ENCODE measurements at regions not wholly inside any gene's neighbourhood (a gene's known extent, or its start where the extent isn't known, plus 50 kb on each side); places are given as distances from the start of the nearest gene placed in this dataset.

DNA sequence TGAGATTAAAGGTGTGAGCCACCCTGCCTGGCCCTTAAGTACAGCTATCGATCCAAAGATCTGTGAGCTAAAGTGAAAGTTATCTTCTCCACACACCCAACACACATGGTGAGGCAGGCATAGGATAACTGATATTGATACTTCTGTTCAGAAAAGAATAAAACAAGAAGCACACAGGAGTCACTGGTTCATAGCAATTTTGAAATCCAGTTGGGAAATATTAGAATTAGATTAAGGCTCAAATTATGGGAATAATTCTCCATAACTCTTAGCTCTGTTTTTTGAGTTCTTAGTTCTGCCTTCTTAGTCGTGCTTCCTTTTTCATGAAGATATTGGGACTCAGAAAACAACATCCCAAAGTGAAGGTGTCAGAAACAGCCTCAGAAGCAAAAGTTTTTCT is 186.0 kb upstream of the PLXNC1 start:
- TF ChIP-seq, protein P1, sequence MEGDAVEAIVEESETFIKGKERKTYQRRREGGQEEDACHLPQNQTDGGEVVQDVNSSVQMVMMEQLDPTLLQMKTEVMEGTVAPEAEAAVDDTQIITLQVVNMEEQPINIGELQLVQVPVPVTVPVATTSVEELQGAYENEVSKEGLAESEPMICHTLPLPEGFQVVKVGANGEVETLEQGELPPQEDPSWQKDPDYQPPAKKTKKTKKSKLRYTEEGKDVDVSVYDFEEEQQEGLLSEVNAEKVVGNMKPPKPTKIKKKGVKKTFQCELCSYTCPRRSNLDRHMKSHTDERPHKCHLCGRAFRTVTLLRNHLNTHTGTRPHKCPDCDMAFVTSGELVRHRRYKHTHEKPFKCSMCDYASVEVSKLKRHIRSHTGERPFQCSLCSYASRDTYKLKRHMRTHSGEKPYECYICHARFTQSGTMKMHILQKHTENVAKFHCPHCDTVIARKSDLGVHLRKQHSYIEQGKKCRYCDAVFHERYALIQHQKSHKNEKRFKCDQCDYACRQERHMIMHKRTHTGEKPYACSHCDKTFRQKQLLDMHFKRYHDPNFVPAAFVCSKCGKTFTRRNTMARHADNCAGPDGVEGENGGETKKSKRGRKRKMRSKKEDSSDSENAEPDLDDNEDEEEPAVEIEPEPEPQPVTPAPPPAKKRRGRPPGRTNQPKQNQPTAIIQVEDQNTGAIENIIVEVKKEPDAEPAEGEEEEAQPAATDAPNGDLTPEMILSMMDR (IDR thresholded peaks at IDR 0.05; ENCODE audit: borderline replicate concordance, extremely low read depth, low read length, poor library complexity, severe bottlenecking), result no peak
- no peak for TF ChIP-seq EZH2 (IDR thresholded peaks at IDR 0.05; ENCODE audit: borderline replicate concordance, low read depth, low read length, severe bottlenecking)
- Histone ChIP-seq H3K27me3 (ENCODE audit: insufficient read depth, low read length, poor library complexity) (no peaks in the 10 kb centered on the region), H4K20me1 (ENCODE audit: insufficient read depth, low read length) (no peaks in the 10 kb centered on the region), H3K36me3 (ENCODE audit: insufficient read depth, low read length) (no peaks in the 10 kb centered on the region), H3K9ac (ENCODE audit: low read depth, low read length) (no peak overlapping the region), H3K4me2 (ENCODE audit: insufficient read depth, low read length) (no peak overlapping the region), H3K4me3 (ENCODE audit: low read depth in 1 of 2, low read length in 2 of 2) (no peak overlapping the region), H3K9me3 (ENCODE audit: insufficient read depth, low read length, severe bottlenecking) (peaks cover 7% of the 10 kb centered on the region), H2AFZ (ENCODE audit: low read depth, low read length) (no peak overlapping the region), H3K27ac (ENCODE audit: low read length) (no peak overlapping the region), H3K4me1 (ENCODE audit: insufficient read depth, low read length) (peaks cover 4% of the 10 kb centered on the region), H3K79me2 (ENCODE audit: insufficient read depth, low read length) (no peaks in the 10 kb centered on the region)
- DNase-seq (no peak), ATAC-seq (ENCODE audit: insufficient read depth, low read depth) (no peak)

DNA sequence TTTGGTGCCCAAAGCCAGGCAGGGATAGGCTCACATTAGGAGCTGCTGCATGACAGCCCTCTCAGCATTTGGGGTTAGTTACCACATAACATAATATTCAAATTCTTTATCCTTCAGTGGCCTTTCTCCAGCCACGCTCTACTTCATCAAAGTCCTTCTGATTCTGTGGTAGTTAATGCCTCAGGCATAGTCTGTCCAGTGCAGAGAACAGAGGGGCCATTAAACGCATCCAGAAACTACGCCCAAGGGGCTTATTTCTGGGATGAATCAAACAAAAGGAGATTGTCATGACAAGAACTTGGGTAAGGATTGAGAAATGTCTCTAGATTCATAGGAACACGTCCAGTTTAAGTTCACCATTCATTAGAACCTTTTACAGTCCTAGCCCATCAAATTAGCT is 183.4 kb upstream of the PLXNC1 start:
- H3K36me3 ChIP-seq (ENCODE audit: insufficient read depth, low read length), result no peaks in the 10 kb centered on the region

DNA sequence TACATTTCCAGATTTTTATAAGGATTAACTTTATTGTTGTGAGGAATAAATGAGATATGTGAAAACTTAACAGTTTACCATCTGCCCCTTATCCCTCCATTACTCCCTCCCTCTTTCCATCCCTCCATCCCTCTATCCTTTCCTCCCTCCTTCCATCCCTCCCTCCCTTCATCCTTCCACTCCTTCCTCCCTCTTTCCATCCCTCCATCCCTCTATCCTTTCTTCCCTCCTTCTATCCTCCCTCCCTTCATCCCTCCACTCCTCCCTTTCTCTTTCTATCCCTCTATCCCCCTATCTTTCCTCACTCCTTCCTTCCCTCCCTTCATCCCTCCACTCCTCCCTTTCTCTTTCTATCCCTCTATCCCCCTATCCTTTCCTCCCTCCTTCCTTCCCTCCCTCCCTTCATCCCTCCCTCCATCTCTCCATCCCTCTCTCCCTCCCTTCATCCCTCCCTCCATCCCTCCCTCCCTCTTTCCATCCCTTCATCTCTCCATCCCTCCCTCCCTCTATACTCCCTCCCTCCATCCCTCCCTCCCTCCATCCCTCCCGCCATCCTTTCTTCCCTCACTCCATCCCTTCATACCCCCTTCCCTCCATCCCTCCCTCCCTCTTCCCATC is 181.8 kb upstream of the PLXNC1 start:
- Histone ChIP-seq H3K4me1 (ENCODE audit: insufficient read depth, low read length) (peaks cover 35% of the 10 kb centered on the region), H3K27ac (ENCODE audit: low read length) (no peak overlapping the region), H2AFZ (ENCODE audit: low read depth, low read length) (no peak overlapping the region), H3K4me3 (ENCODE audit: low read depth in 1 of 2, low read length in 2 of 2) (no peak overlapping the region), H4K20me1 (ENCODE audit: insufficient read depth, low read length) (no peaks in the 10 kb centered on the region), H3K36me3 (ENCODE audit: insufficient read depth, low read length) (no peaks in the 10 kb centered on the region), H3K4me2 (ENCODE audit: insufficient read depth, low read length) (no peak overlapping the region), H3K9me3 (ENCODE audit: insufficient read depth, low read length, severe bottlenecking) (no peaks in the 10 kb centered on the region), H3K27me3 (ENCODE audit: insufficient read depth, low read length, poor library complexity) (no peaks in the 10 kb centered on the region), H3K9ac (ENCODE audit: low read depth, low read length) (no peak overlapping the region), H3K79me2 (ENCODE audit: insufficient read depth, low read length) (no peaks in the 10 kb centered on the region)
- ATAC-seq (ENCODE audit: insufficient read depth, low read depth) (no peak), DNase-seq (no peak)
- TF ChIP-seq EZH2 (IDR thresholded peaks at IDR 0.05; ENCODE audit: borderline replicate concordance, low read depth, low read length, severe bottlenecking), result no peak
- TF ChIP-seq, protein P1 (IDR thresholded peaks at IDR 0.05; ENCODE audit: borderline replicate concordance, extremely low read depth, low read length, poor library complexity, severe bottlenecking), result no peak

More for the DNA sequence above, 183.4 kb upstream of the PLXNC1 start:
- H3K4me1 ChIP-seq (ENCODE audit: insufficient read depth, low read length), result peaks cover 30% of the 10 kb centered on the region
- no peak overlapping the region for H3K9ac ChIP-seq (ENCODE audit: low read depth, low read length)
- no peak for DNase-seq
- H3K9me3 ChIP-seq (ENCODE audit: insufficient read depth, low read length, severe bottlenecking), result no peaks in the 10 kb centered on the region
- no peaks in the 10 kb centered on the region for H3K79me2 ChIP-seq (ENCODE audit: insufficient read depth, low read length)
- no peak overlapping the region for H3K27ac ChIP-seq (ENCODE audit: low read length)
- H4K20me1 ChIP-seq (ENCODE audit: insufficient read depth, low read length), result no peaks in the 10 kb centered on the region
- H3K27me3 ChIP-seq (ENCODE audit: insufficient read depth, low read length, poor library complexity), result no peaks in the 10 kb centered on the region
- no peak for TF ChIP-seq EZH2 (IDR thresholded peaks at IDR 0.05; ENCODE audit: borderline replicate concordance, low read depth, low read length, severe bottlenecking)
- TF ChIP-seq, protein P1 (IDR thresholded peaks at IDR 0.05; ENCODE audit: borderline replicate concordance, extremely low read depth, low read length, poor library complexity, severe bottlenecking), result no peak
- no peak overlapping the region; the same call in 1 of the 2 replicates for H2AFZ ChIP-seq (ENCODE audit: low read depth, low read length)
- no peak overlapping the region for H3K4me3 ChIP-seq (ENCODE audit: low read depth in 1 of 2, low read length in 2 of 2)
- ATAC-seq (ENCODE audit: insufficient read depth, low read depth), result no peak
- H3K4me2 ChIP-seq (ENCODE audit: insufficient read depth, low read length), result no peak overlapping the region

Data from DND-41 (cell line).